Inflammatory macrophage treated with lipopolysaccharide for 4 hours (primary cell): ENCODE measurements at regions not wholly inside any gene's neighbourhood (a gene's known extent, or its start where the extent isn't known, plus 50 kb on each side); places are given as distances from the start of the nearest gene placed in this dataset.

ENCODE experiments used
- DNase-seq: peaks from one replicate; pipeline ENCODE4 v3.0.0-alpha.2; 2020

GRCh38 chr18:49656073-49656692 is 94.3 kb downstream of the LIPG start:
- no peak for DNase-seq

GRCh38 chr18:49655266-49656072 is 93.6 kb downstream of the LIPG start:
- DNase-seq = no peak

GRCh38 chr18:49654347-49654746 is 92.5 kb downstream of the LIPG start:
- no peak for DNase-seq

- DNase-seq = no peak
Observed at GRCh38 chr18:49652881-49653724, 91.2 kb downstream of the LIPG start.

GRCh38 chr18:49651033-49651432 is 89.2 kb downstream of the LIPG start:
- no peak for DNase-seq

GRCh38 chr18:49650426-49650891 is 88.6 kb downstream of the LIPG start:
- DNase-seq = no peak

GRCh38 chr18:49648811-49649210 is 87.0 kb downstream of the LIPG start:
- DNase-seq = no peak
